OCI-LY1 (cell line): ENCODE measurements at regions not wholly inside any gene's neighbourhood (a gene's known extent, or its start where the extent isn't known, plus 50 kb on each side); places are given as distances from the start of the nearest gene placed in this dataset.
A peak's percentile ranks its signal among the peaks of the same experiment; 100 is the strongest.

Experiments
- CTCF ChIP-seq: fragments of 200-600 bp; sonication (generic), shearing (Covaris generic); IDR thresholded peaks from 2 replicates; pipeline ENCODE4 v1.5.1; 2017; ENCODE audit warnings: mild to moderate bottlenecking, antibody characterized with exemption, low read length, moderate library complexity, mixed read lengths
- EZH2 ChIP-seq: fragments of 200-600 bp; sonication (generic), shearing (Covaris generic); IDR thresholded peaks from 2 replicates; pipeline ENCODE4 v1.8.0; 2017; ENCODE audit warnings: borderline replicate concordance, mixed run types, mild to moderate bottlenecking, antibody characterized with exemption, low read length, moderate library complexity, mixed read lengths

- TF ChIP-seq CTCF (peak; percentile 69; the same call in 1 of the 2 replicates), EZH2 (no peak)
Measured at GRCh38 chr1:209202830-209203532, 380.5 kb upstream of the CAMK1G start.
